ENCODE measurements at regions not wholly inside any gene's neighbourhood (a gene's known extent, or its start where the extent isn't known, plus 50 kb on each side); places are given as distances from the start of the nearest gene placed in this dataset.

DNA sequence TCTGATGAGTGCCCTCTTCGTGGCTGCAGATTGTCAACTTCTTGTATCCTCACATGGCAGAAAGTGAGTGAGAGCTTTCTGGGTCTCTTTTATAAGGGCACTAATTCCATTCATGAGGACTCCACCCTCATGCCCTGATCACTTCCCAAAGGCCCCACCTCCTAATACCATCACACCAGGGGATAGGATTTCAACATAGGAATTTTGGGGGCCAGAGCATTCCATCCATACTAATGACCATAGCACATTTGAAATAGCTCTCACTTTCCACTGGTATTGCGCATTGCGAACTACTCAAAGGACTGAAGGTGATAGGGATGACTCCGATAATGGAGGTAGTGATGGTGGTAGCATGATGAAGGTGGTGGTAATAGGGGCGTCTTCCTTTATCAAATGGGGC is 324.3 kb downstream of the PRL start:
- no peak for TF ChIP-seq EZH2 (IDR thresholded peaks at IDR 0.05; ENCODE audit: insufficient read depth, poor library complexity, severe bottlenecking)
- TF ChIP-seq EZH2phosphoT487 (IDR thresholded peaks at IDR 0.05; ENCODE audit: insufficient read depth, low read depth), result no peak
